ENCODE measurements at regions not wholly inside any gene's neighbourhood (a gene's known extent, or its start where the extent isn't known, plus 50 kb on each side); places are given as distances from the start of the nearest gene placed in this dataset.

GRCh38 chr2:181766129-181766528 is 85.8 kb upstream of the NEUROD1 start (continued):
- TF ChIP-seq WRNIP1 (IDR thresholded peaks at IDR 0.05; ENCODE audit: borderline replicate concordance, low read depth, low read length) (no peak), HDAC6 (IDR thresholded peaks at IDR 0.05; ENCODE audit: unreplicated experiment) (no peak), KDM1A (IDR thresholded peaks at IDR 0.05; ENCODE audit: borderline replicate concordance) (no peak)

DNA sequence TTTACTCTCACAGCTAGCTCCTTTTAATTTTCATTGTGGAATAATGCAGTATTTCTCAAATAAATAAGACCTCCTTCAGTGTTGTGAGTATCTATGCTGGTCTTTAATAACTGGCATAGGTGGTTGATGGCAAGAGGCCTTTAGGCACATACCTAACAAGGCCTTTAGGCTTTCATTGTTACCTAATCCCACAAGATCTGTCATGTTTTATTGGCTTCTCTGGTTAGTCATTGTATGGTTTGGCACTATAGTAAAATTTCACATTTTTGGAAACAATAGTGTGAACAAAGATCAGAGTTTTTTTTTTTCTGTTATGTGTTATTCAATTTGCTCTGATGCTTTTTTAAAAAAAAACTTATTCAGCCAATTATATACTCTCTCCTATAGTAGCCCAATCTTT is 89.8 kb upstream of the NEUROD1 start:
- no peak overlapping the region for H3K9ac ChIP-seq (ENCODE audit: control insufficient read depth, insufficient read depth, low read length)
- no peaks in the 10 kb centered on the region for H4K20me1 ChIP-seq (ENCODE audit: control insufficient read depth, insufficient read depth)
- FAIRE-seq, result no peak
- BruUV-seq (replicated peaks), result no TSS peak
- intact Hi-C loops (cut with micrococcal nuclease; ENCODE audit: unreplicated experiment) (no loop called here), in situ Hi-C loops (cut with MboI) (no loop called here)
- H3K9me3 ChIP-seq (replicated peaks; ENCODE audit: control insufficient read depth, insufficient read depth, low read length), result no peaks in the 10 kb centered on the region
- no peak overlapping the region for H2AFZ ChIP-seq (ENCODE audit: control insufficient read depth, low read depth, low read length)
- RAD21 ChIA-PET (ENCODE audit: unreplicated experiment), result no interaction called here
- no peak overlapping the region for H3K4me3 ChIP-seq
- no peak for ATAC-seq
- SMC1A ChIA-PET (ENCODE audit: uncharacterized antibody, unreplicated experiment), result interaction anchor here (1.0 kb wide), 1 partner anchor 11 kb away, joined by 4 read pairs; no protein-coding TSS in a partner anchor
- TF ChIP-seq SRF (IDR thresholded peaks at IDR 0.05; ENCODE audit: low read depth in 2 of 2, low read length in 2 of 2), result no peak
- no peak for TF ChIP-seq NFYB (IDR thresholded peaks at IDR 0.05; ENCODE audit: insufficient read depth, low read depth, low read length)
- no peak for TF ChIP-seq RB1 (IDR thresholded peaks at IDR 0.05; ENCODE audit: borderline replicate concordance)
- no peak for TF ChIP-seq PAX5 (IDR thresholded peaks at IDR 0.05; ENCODE audit: borderline replicate concordance, low read depth, low read length)
- TF ChIP-seq RAD51 (IDR thresholded peaks at IDR 0.05), result no peak
- no peaks in the 10 kb centered on the region for H3K4me1 ChIP-seq (ENCODE audit: control insufficient read depth, insufficient read depth, low read length)
- H3K79me2 ChIP-seq (ENCODE audit: control insufficient read depth, insufficient read depth, low read length), result no peaks in the 10 kb centered on the region
- POLR2A ChIA-PET, result no interaction called here
- no peak overlapping the region for H3K27ac ChIP-seq (ENCODE audit: control insufficient read depth, insufficient read depth)
- DNase-seq (ENCODE audit: low read depth, low spot score), result no peak
- CTCF ChIA-PET, result no interaction called here
- no peaks in the 10 kb centered on the region for H3K36me3 ChIP-seq (ENCODE audit: control insufficient read depth in 2 of 2, insufficient read depth in 2 of 2, low read length in 1 of 2)
- H3K27me3 ChIP-seq (replicated peaks in 1 of 2; ENCODE audit: control insufficient read depth in 2 of 2, insufficient read depth in 2 of 2, low read length in 1 of 2), result no peaks in the 10 kb centered on the region; a peak in 1 of 4 replicates
- H3K4me2 ChIP-seq (ENCODE audit: control insufficient read depth, insufficient read depth), result no peak overlapping the region

All from GM12878 (cell line).